ENCODE measurements at regions not wholly inside any gene's neighbourhood (a gene's known extent, or its start where the extent isn't known, plus 50 kb on each side); places are given as distances from the start of the nearest gene placed in this dataset.

GRCh38 chr5:72646246-72646866 lies 139.1 kb upstream of the ZNF366 start:
- TF ChIP-seq CTCF (IDR thresholded peaks at IDR 0.05; ENCODE audit: low read depth, low read length, poor library complexity, severe bottlenecking) (no peak), EZH2phosphoT487 (IDR thresholded peaks at IDR 0.05; ENCODE audit: borderline replicate concordance, low read length) (no peak)
